Raji (cell line): ENCODE measurements at regions not wholly inside any gene's neighbourhood (a gene's known extent, or its start where the extent isn't known, plus 50 kb on each side); places are given as distances from the start of the nearest gene placed in this dataset.

Experiments used
- POLR2A ChIP-seq: IDR thresholded peaks from 2 replicates; pipeline ENCODE4 v1.6.1; 2011; ENCODE audit warnings: low read depth, low read length, control low read depth; ENCODE audit not compliant: insufficient read depth

DNA sequence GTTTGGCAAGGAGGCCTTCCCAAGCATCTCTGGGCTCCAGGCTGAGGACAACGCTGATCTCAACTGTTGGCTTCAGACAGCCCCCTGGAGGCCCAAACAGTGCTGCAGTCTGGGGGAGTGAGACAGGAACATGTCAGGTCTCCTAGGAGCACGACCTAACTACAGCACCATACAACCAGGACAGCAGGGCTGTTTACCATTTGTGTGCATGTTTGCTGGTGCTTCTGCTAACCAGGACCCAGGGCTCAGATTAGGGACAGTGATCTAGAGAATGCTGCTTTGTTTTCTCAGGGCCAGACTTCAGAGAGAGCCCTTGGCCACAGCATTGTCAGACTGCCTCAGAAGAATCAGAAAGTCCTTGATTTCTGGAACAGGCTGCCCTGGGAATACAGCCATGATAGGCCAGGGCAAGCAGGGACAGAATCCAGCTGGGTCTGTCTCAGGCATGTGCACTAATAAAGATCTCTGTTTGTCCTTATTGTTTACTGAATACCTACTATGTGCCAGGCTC lies 126.5 kb downstream of the VPREB1 start:
- TF ChIP-seq POLR2A, result no peak

DNA sequence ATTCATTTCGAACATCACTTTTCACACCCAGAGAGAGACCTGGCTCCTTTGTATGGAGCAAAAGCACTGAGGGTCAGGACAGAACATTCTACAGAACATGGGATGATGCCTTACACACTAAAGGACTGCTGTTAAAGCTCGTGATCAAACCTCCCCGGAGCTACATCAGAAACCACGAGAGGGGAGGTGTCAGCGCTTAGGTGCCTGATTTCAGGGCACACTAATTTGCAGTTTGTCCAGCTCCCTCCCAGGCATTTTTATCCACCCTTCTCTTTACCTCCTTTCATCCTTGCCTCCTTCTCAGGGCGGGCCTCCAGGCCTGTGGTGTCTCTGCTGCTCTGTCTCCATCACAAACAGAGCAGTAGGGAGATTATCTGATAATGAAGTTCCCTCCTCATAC lies 127.5 kb downstream of the VPREB1 start:
- TF ChIP-seq POLR2A, result no peak

GRCh38 chr22:22374163-22374562 lies 129.6 kb downstream of the VPREB1 start:
- no peak for TF ChIP-seq POLR2A

GRCh38 chr22:22374579-22374978 lies 130.0 kb downstream of the VPREB1 start:
- TF ChIP-seq POLR2A, result no peak

DNA sequence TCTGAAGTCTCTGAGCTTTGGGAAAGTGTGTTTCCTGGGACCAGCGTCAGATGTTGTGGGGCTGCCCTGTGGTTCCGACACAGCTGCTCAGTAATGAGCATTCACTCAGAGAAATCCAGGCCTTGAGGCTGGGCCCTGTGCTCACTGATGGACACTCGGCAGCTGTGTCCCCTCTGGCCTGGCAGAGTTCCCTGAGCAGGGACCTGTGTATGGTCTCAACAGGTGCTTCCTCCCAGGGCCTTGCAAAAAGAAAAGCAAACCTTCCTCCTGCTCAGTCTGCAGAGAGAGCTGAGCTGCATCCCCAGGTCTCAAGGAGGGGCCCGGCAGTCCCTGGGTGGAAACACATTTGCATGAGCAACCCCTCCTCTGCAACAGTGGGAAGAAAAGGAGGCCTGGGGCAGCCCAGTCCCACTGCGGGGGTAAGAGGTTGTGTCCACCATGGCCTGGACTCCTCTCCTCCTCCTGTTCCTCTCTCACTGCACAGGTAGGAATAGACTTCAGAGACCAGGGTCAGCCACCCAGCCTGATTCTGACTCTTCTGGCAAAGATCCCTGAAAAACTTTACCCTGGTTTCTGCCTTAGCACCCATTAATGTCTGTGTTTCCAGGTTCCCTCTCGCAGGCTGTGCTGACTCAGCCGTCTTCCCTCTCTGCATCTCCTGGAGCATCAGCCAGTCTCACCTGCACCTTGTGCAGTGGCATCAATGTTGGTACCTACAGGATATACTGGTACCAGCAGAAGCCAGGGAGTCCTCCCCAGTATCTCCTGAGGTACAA lies 131.2 kb downstream of the VPREB1 start:
- peak; percentile 77 for TF ChIP-seq POLR2A

- no peak for TF ChIP-seq POLR2A
These were observed 131.7 kb downstream of the VPREB1 start for GRCh38 chr22:22376352-22376706.

- TF ChIP-seq POLR2A, result no peak
These were observed 131.2 kb downstream of the ZNF280B start for GRCh38 chr22:22377335-22377734.

GRCh38 chr22:22378446-22379415 lies 129.8 kb downstream of the ZNF280B start:
- no peak for TF ChIP-seq POLR2A

- peak; percentile 48; the same call in 1 of the 2 replicates for TF ChIP-seq POLR2A
These were observed 128.2 kb downstream of the ZNF280B start for GRCh38 chr22:22380098-22381030.

DNA sequence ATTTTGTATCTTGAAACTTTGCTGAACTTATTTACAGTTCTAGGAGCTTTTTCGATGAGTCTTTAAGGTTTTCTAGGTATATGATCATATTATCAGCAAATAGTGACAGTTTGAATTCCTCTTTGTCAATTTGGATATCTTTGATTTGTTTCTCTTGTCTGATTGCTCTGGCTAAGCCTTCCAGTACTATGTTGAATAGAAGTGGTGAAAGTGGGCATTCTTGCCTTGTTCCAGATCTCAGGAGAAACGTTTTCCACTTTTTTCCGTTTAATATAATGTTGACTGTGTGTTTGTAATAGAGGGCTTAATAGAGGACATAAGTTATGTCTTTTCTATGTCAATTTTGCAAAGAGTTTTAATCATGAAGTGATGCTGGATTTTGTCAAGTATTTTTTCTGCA lies 124.3 kb downstream of the ZNF280B start:
- TF ChIP-seq POLR2A, result no peak

GRCh38 chr22:22384668-22385244 lies 123.8 kb downstream of the ZNF280B start:
- TF ChIP-seq POLR2A, result no peak

DNA sequence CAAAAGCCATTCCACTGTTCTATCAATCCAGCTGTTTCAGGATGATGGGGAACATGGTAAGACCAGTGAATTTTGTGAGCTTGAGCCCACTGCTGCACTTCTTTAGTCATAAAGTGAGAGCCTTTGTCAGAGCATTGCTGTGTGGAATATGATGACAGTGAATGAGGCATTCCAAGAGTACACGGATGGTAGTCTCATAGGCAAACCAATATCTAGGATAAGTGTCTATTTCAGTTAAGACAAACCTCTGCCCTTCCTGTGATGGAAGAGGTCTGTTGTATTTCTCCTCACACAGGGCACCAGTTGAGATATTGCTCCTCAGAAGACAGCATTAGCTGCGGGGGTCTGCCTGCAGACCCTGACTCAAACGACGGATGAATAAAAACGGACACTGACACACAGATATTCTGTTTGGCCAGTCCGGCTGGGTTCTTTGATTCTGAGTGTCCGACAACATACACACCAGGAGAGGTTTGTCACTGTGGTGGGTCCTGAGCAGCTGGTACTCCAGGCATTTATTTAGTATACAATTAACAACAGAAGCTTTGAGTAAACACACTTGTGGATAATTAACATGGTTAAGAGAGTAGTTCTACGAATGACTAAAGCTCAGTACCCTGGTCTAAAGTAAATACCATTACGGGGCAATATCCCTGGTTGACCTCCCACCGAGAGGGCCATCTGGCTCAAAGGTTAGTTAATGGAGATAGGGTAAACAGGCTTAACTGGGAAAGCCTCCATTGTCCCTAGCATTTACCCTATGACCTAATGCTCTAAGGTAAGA lies 121.7 kb downstream of the ZNF280B start:
- TF ChIP-seq POLR2A, result no peak

DNA sequence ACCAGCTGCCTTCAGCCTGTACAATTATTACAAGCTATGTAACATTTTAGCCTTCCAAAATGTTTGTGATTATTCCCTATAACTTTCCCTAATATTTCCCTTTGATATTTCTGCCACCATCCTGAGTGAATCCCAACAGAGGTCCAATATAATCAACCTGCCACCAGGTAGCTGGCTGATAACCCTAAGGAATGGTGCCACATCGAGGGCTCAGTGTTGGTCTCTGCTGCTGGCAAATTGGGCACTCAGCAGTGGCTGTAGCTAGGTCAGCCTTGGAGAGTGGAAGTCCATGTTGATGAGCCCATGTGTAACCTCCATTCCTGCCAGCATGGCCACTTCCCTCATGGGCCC lies 121.2 kb downstream of the ZNF280B start:
- no peak for TF ChIP-seq POLR2A

GRCh38 chr22:22388090-22388489 lies 120.5 kb downstream of the ZNF280B start:
- TF ChIP-seq POLR2A, result no peak
